Liver (tissue), 8 donors: ENCODE measurements at regions not wholly inside any gene's neighbourhood (a gene's known extent, or its start where the extent isn't known, plus 50 kb on each side); places are given as distances from the start of the nearest gene placed in this dataset.

Experiments used
- DNase-seq: peaks from one replicate; pipeline ENCODE4 v3.0.0-alpha.2; 2017; ENCODE audit warnings: low spot score
- H3K27ac ChIP-seq, 2 donors: one replicate each; pipeline ENCODE4 v1.7.0; 2013; ENCODE audit warnings: inconsistent platforms in 2 of 2, low read length in 2 of 2, control low read depth in 1 of 2, low read depth in 1 of 2, mild to moderate bottlenecking in 1 of 2
- H3K27me3 ChIP-seq, 4 donors: one replicate each; pipeline versions ENCODE4 v1.6.1 to v1.7.0; 2013; ENCODE audit warnings: low read length in 3 of 4, inconsistent platforms in 1 of 4, mild to moderate bottlenecking in 1 of 4, moderate library complexity in 1 of 4; ENCODE audit not compliant: control insufficient read depth in 4 of 4, insufficient read depth in 4 of 4
- H3K36me3 ChIP-seq, 4 donors: one replicate each; pipeline versions ENCODE4 v1.6.1 to v1.7.0; 2013; ENCODE audit warnings: low read length in 3 of 4, mild to moderate bottlenecking in 3 of 4, low read depth in 1 of 4, moderate library complexity in 1 of 4; ENCODE audit not compliant: control insufficient read depth in 4 of 4, insufficient read depth in 3 of 4
- H3K4me1 ChIP-seq, 4 donors: one replicate each; pipeline versions ENCODE4 v1.6.1 to v1.7.0; 2013; ENCODE audit warnings: low read length in 3 of 4, mild to moderate bottlenecking in 3 of 4, moderate library complexity in 1 of 4; ENCODE audit not compliant: control insufficient read depth in 4 of 4, insufficient read depth in 4 of 4
- H3K4me3 ChIP-seq, 3 donors: one replicate each; pipeline versions ENCODE4 v1.6.1 to v1.7.0; 2013; ENCODE audit warnings: low read length in 3 of 3, control low read depth in 1 of 3, low read depth in 1 of 3, mild to moderate bottlenecking in 1 of 3
- H3K9ac ChIP-seq, 2 donors: one replicate each; pipeline ENCODE4 v1.7.0; 2013; ENCODE audit warnings: low read length in 2 of 2, mild to moderate bottlenecking in 2 of 2, moderate library complexity in 2 of 2, control low read depth in 1 of 2, low read depth in 1 of 2
- H3K9me3 ChIP-seq, 4 donors: one replicate each; pipeline versions ENCODE4 v1.6.1 to v1.7.0; 2013; ENCODE audit warnings: low read length in 3 of 4; ENCODE audit not compliant: control insufficient read depth in 4 of 4
- ATF3 ChIP-seq: IDR thresholded peaks from 2 replicates; pipeline ENCODE4 v1.6.1; 2016; ENCODE audit warnings: antibody characterized with exemption
- EGR1 ChIP-seq, 2 donors: IDR thresholded peaks; 2 replicates each; pipeline ENCODE4 v1.6.1; 2016 to 2018; ENCODE audit warnings: antibody characterized with exemption in 2 of 2, low read depth in 2 of 2
- FOXA1 ChIP-seq: IDR thresholded peaks from 2 replicates; pipeline ENCODE4 v1.6.1; 2016; ENCODE audit warnings: antibody characterized with exemption
- FOXA2 ChIP-seq: IDR thresholded peaks from 2 replicates; pipeline ENCODE4 v1.6.1; 2016; ENCODE audit warnings: antibody characterized with exemption
- GABPA ChIP-seq, 2 donors: IDR thresholded peaks in 1 of 2; conservative IDR thresholded peaks in 1 of 2; 2 replicates each; pipeline ENCODE4 v1.6.1; 2016; ENCODE audit warnings: antibody characterized with exemption in 2 of 2, mild to moderate bottlenecking in 1 of 2, moderate library complexity in 1 of 2
- HNF4A ChIP-seq, 2 donors: conservative IDR thresholded peaks; 2 replicates each; pipeline ENCODE4 v1.6.1; 2016; ENCODE audit warnings: antibody characterized with exemption in 2 of 2, mild to moderate bottlenecking in 2 of 2
- HNF4G ChIP-seq: IDR thresholded peaks from 2 replicates; pipeline ENCODE4 v1.6.1; 2016; ENCODE audit warnings: antibody characterized with exemption
- JUND ChIP-seq, 2 donors: IDR thresholded peaks; 2 replicates each; pipeline ENCODE4 v1.6.1; 2016; ENCODE audit warnings: antibody characterized with exemption in 2 of 2
- MAX ChIP-seq: IDR thresholded peaks from 2 replicates; pipeline ENCODE4 v1.6.1; 2016; ENCODE audit warnings: antibody characterized with exemption
- NR2F2 ChIP-seq: IDR thresholded peaks from 2 replicates; pipeline ENCODE4 v1.6.1; 2016; ENCODE audit warnings: antibody characterized with exemption
- RAD21 ChIP-seq, 2 donors: IDR thresholded peaks; 2 replicates each; pipeline ENCODE4 v1.6.1; 2016; ENCODE audit warnings: antibody characterized with exemption in 2 of 2, mild to moderate bottlenecking in 2 of 2
- REST ChIP-seq: IDR thresholded peaks from 2 replicates; pipeline ENCODE4 v1.6.1; 2016; ENCODE audit warnings: antibody characterized with exemption, mild to moderate bottlenecking
- RXRA ChIP-seq, 2 donors: IDR thresholded peaks; 2 replicates each; pipeline ENCODE4 v1.6.1; 2017 to 2018; ENCODE audit warnings: antibody characterized with exemption in 2 of 2, mild to moderate bottlenecking in 1 of 2
- SP1 ChIP-seq: IDR thresholded peaks from 2 replicates; pipeline ENCODE4 v1.6.1; 2018; ENCODE audit warnings: antibody characterized with exemption, mild to moderate bottlenecking
- TAF1 ChIP-seq: conservative IDR thresholded peaks from 2 replicates; pipeline ENCODE4 v1.6.1; 2016; ENCODE audit warnings: antibody characterized with exemption, mild to moderate bottlenecking
- YY1 ChIP-seq: IDR thresholded peaks from 2 replicates; pipeline ENCODE4 v1.6.1; 2016; ENCODE audit warnings: antibody characterized with exemption, mild to moderate bottlenecking
- WGBS: extraction: QIAGEN DNeasy Blood & Tissue Kit; methylation state at CpG from one replicate; pipeline ENCODE4 v1.1.7; 2013; 5-methylcytosine and 5-hydroxymethylcytosine counted together
- TF ChIP-seq, protein P1 (sequence below): IDR thresholded peaks from 2 replicates; pipeline ENCODE4 v1.6.1; 2016; ENCODE audit warnings: antibody characterized with exemption
- TF ChIP-seq, protein P2 (sequence below): fragments of 150-350 bp; IDR thresholded peaks from 2 replicates; pipeline ENCODE4 v1.5.1; 2017; ENCODE audit warnings: improper control_type of control experiment, low read depth, low read length; ENCODE audit not compliant: missing input control
- donor health status: healthy.
- donor health status: healthy.
- donor health status: healthy.
- donor health status: healthy.
- donor health status: healthy.

- no peaks in the 10 kb centered on the region for H3K36me3 ChIP-seq
- peaks cover 0 to 10% (median 5%) of the 10 kb centered on the region in 4 donors for H3K4me1 ChIP-seq
- H3K27ac ChIP-seq = peak overlapping the region in 1 of 2 donors; percentile 33
- no peak for DNase-seq
- H3K27me3 ChIP-seq = no peaks in the 10 kb centered on the region
- TF ChIP-seq YY1 (peak; percentile 31), RAD21 (IDR thresholded peaks at IDR 0.05) (peak in 1 of 2 donors; percentile 13), ATF3 (peak; percentile 15), RXRA (IDR thresholded peaks at IDR 0.05) (peak; percentile 29 to 49), HNF4A (conservative IDR thresholded peaks at IDR 0.05) (peak in 1 of 2 donors; percentile 5), HNF4G (no peak), GABPA (IDR thresholded peaks at IDR 0.05 in 1 of 2, conservative IDR thresholded peaks at IDR 0.05 in 1 of 2) (no peak), FOXA2 (no peak), JUND (IDR thresholded peaks at IDR 0.05) (no peak), EGR1 (IDR thresholded peaks at IDR 0.05; ENCODE audit: low read depth in 2 of 2) (no peak), NR2F2 (peak; percentile 32), SP1 (peak; percentile 56), TAF1 (no peak), REST (no peak), MAX (peak; percentile 61), FOXA1 (no peak)
- TF ChIP-seq, protein P1, sequence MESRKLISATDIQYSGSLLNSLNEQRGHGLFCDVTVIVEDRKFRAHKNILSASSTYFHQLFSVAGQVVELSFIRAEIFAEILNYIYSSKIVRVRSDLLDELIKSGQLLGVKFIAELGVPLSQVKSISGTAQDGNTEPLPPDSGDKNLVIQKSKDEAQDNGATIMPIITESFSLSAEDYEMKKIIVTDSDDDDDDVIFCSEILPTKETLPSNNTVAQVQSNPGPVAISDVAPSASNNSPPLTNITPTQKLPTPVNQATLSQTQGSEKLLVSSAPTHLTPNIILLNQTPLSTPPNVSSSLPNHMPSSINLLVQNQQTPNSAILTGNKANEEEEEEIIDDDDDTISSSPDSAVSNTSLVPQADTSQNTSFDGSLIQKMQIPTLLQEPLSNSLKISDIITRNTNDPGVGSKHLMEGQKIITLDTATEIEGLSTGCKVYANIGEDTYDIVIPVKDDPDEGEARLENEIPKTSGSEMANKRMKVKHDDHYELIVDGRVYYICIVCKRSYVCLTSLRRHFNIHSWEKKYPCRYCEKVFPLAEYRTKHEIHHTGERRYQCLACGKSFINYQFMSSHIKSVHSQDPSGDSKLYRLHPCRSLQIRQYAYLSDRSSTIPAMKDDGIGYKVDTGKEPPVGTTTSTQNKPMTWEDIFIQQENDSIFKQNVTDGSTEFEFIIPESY = no peak
- TF ChIP-seq, protein P2, sequence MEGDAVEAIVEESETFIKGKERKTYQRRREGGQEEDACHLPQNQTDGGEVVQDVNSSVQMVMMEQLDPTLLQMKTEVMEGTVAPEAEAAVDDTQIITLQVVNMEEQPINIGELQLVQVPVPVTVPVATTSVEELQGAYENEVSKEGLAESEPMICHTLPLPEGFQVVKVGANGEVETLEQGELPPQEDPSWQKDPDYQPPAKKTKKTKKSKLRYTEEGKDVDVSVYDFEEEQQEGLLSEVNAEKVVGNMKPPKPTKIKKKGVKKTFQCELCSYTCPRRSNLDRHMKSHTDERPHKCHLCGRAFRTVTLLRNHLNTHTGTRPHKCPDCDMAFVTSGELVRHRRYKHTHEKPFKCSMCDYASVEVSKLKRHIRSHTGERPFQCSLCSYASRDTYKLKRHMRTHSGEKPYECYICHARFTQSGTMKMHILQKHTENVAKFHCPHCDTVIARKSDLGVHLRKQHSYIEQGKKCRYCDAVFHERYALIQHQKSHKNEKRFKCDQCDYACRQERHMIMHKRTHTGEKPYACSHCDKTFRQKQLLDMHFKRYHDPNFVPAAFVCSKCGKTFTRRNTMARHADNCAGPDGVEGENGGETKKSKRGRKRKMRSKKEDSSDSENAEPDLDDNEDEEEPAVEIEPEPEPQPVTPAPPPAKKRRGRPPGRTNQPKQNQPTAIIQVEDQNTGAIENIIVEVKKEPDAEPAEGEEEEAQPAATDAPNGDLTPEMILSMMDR = no peak
- no peaks in the 10 kb centered on the region for H3K9me3 ChIP-seq
- no peak overlapping the region for H3K4me3 ChIP-seq
- 54% methylated on average over 17 of the region's 17 CpGs for WGBS
- H3K9ac ChIP-seq = no peak overlapping the region
Measured at GRCh38 chr1:182120411-182121258, 59.1 kb upstream of the ZNF648 start.
